ENCODE measurements at regions not wholly inside any gene's neighbourhood (a gene's known extent, or its start where the extent isn't known, plus 50 kb on each side); places are given as distances from the start of the nearest gene placed in this dataset.

- no peak for TF ChIP-seq ZNF274 (IDR thresholded peaks at IDR 0.05; ENCODE audit: low read depth, low read length)
- H3K4me3 ChIP-seq (ENCODE audit: low read length): no peak overlapping the region
These were observed 132.3 kb upstream of the JARID2 start for GRCh38 chr6:15113587-15113986.

GRCh38 chr6:15114061-15114460 is 131.8 kb upstream of the JARID2 start:
- H3K4me3 ChIP-seq (ENCODE audit: low read length): no peak overlapping the region
- TF ChIP-seq ZNF274 (IDR thresholded peaks at IDR 0.05; ENCODE audit: low read depth, low read length): no peak

- H3K4me3 ChIP-seq (ENCODE audit: low read length): no peak overlapping the region
- TF ChIP-seq ZNF274 (IDR thresholded peaks at IDR 0.05; ENCODE audit: low read depth, low read length): no peak
These were observed 129.0 kb upstream of the JARID2 start for GRCh38 chr6:15116889-15117288.

- no peak overlapping the region for H3K4me3 ChIP-seq (ENCODE audit: low read length)
- no peak for TF ChIP-seq ZNF274 (IDR thresholded peaks at IDR 0.05; ENCODE audit: low read depth, low read length)
These were observed 124.4 kb upstream of the JARID2 start for GRCh38 chr6:15121443-15121842.

- no peak for TF ChIP-seq ZNF274 (IDR thresholded peaks at IDR 0.05; ENCODE audit: low read depth, low read length)
- no peak overlapping the region for H3K4me3 ChIP-seq (ENCODE audit: low read length)
These were observed 123.8 kb upstream of the JARID2 start for GRCh38 chr6:15121977-15122550.

- no peak overlapping the region for H3K4me3 ChIP-seq (ENCODE audit: low read length)
- TF ChIP-seq ZNF274 (IDR thresholded peaks at IDR 0.05; ENCODE audit: low read depth, low read length): no peak
These were observed 116.0 kb upstream of the JARID2 start for GRCh38 chr6:15129887-15130286.

- TF ChIP-seq ZNF274 (IDR thresholded peaks at IDR 0.05; ENCODE audit: low read depth, low read length): no peak
- no peak overlapping the region for H3K4me3 ChIP-seq (ENCODE audit: low read length)
These were observed 114.6 kb upstream of the JARID2 start for GRCh38 chr6:15131234-15131633.

GRCh38 chr6:15131651-15132061 is 114.2 kb upstream of the JARID2 start:
- no peak overlapping the region for H3K4me3 ChIP-seq (ENCODE audit: low read length)
- no peak for TF ChIP-seq ZNF274 (IDR thresholded peaks at IDR 0.05; ENCODE audit: low read depth, low read length)

- H3K4me3 ChIP-seq (ENCODE audit: low read length): no peak overlapping the region
These were observed 113.7 kb upstream of the JARID2 start for GRCh38 chr6:15132167-15132566.

GRCh38 chr6:15132854-15133670 is 112.8 kb upstream of the JARID2 start:
- TF ChIP-seq ZNF274 (IDR thresholded peaks at IDR 0.05; ENCODE audit: low read depth, low read length): no peak
- H3K4me3 ChIP-seq (ENCODE audit: low read length): no peak overlapping the region

More at GRCh38 chr6:15132167-15132566, 113.7 kb upstream of the JARID2 start:
- TF ChIP-seq ZNF274 (IDR thresholded peaks at IDR 0.05; ENCODE audit: low read depth, low read length): no peak

GRCh38 chr6:15137086-15137485 is 108.8 kb upstream of the JARID2 start:
- no peak overlapping the region for H3K4me3 ChIP-seq (ENCODE audit: low read length)
- no peak for TF ChIP-seq ZNF274 (IDR thresholded peaks at IDR 0.05; ENCODE audit: low read depth, low read length)

GRCh38 chr6:15143086-15143485 is 102.8 kb upstream of the JARID2 start:
- TF ChIP-seq ZNF274 (IDR thresholded peaks at IDR 0.05; ENCODE audit: low read depth, low read length): no peak
- H3K4me3 ChIP-seq (ENCODE audit: low read length): no peak overlapping the region

GRCh38 chr6:15143540-15143939 is 102.3 kb upstream of the JARID2 start:
- no peak for TF ChIP-seq ZNF274 (IDR thresholded peaks at IDR 0.05; ENCODE audit: low read depth, low read length)
- H3K4me3 ChIP-seq (ENCODE audit: low read length): no peak overlapping the region

- H3K4me3 ChIP-seq (ENCODE audit: low read length): no peak overlapping the region
These were observed 100.0 kb upstream of the JARID2 start for GRCh38 chr6:15145821-15146220.

GRCh38 chr6:15147827-15148226 is 98.0 kb upstream of the JARID2 start:
- no peak for TF ChIP-seq ZNF274 (IDR thresholded peaks at IDR 0.05; ENCODE audit: low read depth, low read length)
- H3K4me3 ChIP-seq (ENCODE audit: low read length): no peak overlapping the region

More at GRCh38 chr6:15145821-15146220, 100.0 kb upstream of the JARID2 start:
- TF ChIP-seq ZNF274 (IDR thresholded peaks at IDR 0.05; ENCODE audit: low read depth, low read length): no peak

Data from GM08714 (cell line).